Osteoblast (primary cell): ENCODE measurements at regions not wholly inside any gene's neighbourhood (a gene's known extent, or its start where the extent isn't known, plus 50 kb on each side); places are given as distances from the start of the nearest gene placed in this dataset.

Experiments used
- DNase-seq: peaks from one replicate; pipeline ENCODE4 v3.0.0; 2011; ENCODE audit warnings: low spot score, mixed read lengths; ENCODE audit not compliant: insufficient read length; ENCODE audit errors: missing footprints
- H2AFZ ChIP-seq: 2 replicates; pipeline ENCODE4 v1.6.0; 2011; ENCODE audit warnings: mild to moderate bottlenecking, low read length
- H3K27ac ChIP-seq: 2 replicates; pipeline ENCODE4 v1.5.1; 2011; ENCODE audit warnings: mild to moderate bottlenecking, low read depth, low read length, moderate library complexity
- H3K27me3 ChIP-seq: 2 replicates; pipeline ENCODE4 v1.6.0; 2012; ENCODE audit warnings: mild to moderate bottlenecking, control low read depth, inconsistent platforms, low read length, moderate library complexity; ENCODE audit not compliant: insufficient read depth
- H3K36me3 ChIP-seq: 2 replicates; pipeline ENCODE4 v1.5.1; 2011; ENCODE audit warnings: mild to moderate bottlenecking, low read length, control low read depth, moderate library complexity; ENCODE audit not compliant: insufficient read depth
- H3K4me1 ChIP-seq: 2 replicates; pipeline ENCODE4 v1.5.1; 2011; ENCODE audit warnings: mild to moderate bottlenecking, low read length, control low read depth, moderate library complexity; ENCODE audit not compliant: insufficient read depth
- H3K4me2 ChIP-seq: 2 replicates; pipeline ENCODE4 v1.6.0; 2011; ENCODE audit warnings: mild to moderate bottlenecking, low read length; ENCODE audit not compliant: insufficient read depth
- H3K4me3 ChIP-seq: fragments of 200-600 bp; sonication (generic); 3 replicates; pipeline ENCODE4 v1.5.1; 2012; ENCODE audit warnings: mild to moderate bottlenecking, low read length, inconsistent platforms; ENCODE audit not compliant: insufficient read depth
- H3K79me2 ChIP-seq: 2 replicates; pipeline ENCODE4 v1.6.0; 2012; ENCODE audit warnings: mild to moderate bottlenecking, low read length, control low read depth, inconsistent platforms; ENCODE audit not compliant: insufficient read depth
- H3K9me3 ChIP-seq: 2 replicates; pipeline ENCODE4 v1.5.1; 2011; ENCODE audit warnings: low read depth, low read length, control low read depth
- H4K20me1 ChIP-seq: 2 replicates; pipeline ENCODE4 v1.6.0; 2012; ENCODE audit warnings: mild to moderate bottlenecking, low read length, control low read depth; ENCODE audit not compliant: insufficient read depth
- TF ChIP-seq, protein P1 (sequence below): IDR thresholded peaks from 2 replicates; pipeline ENCODE4 v1.5.1; 2011; ENCODE audit warnings: mild to moderate bottlenecking, low read depth, low read length, moderate library complexity; ENCODE audit errors: extremely low read depth

DNA sequence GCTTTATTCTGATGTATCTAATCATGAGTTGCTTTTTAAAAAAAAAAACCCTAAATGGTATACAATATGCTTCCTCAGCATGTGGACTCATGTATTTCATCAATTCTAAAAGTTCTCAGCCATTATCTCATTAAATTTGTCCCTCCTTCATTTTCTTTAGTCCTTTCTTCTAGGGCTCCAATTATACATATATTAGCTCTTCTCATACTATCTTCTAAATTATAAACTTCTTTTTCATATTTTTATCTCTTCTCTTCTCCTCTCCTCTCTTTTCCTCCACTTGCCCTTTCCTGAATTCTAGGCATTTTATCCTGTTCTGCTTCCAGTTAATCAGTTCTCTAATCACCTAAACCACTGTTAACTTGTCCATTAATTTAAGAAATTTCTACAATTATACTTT is 55.0 kb upstream of the IL33 start:
- H3K4me1 ChIP-seq, result no peaks in the 10 kb centered on the region
- H3K79me2 ChIP-seq, result no peaks in the 10 kb centered on the region
- no peak for DNase-seq
- no peaks in the 10 kb centered on the region for H3K9me3 ChIP-seq
- no peaks in the 10 kb centered on the region for H4K20me1 ChIP-seq
- TF ChIP-seq, protein P1, sequence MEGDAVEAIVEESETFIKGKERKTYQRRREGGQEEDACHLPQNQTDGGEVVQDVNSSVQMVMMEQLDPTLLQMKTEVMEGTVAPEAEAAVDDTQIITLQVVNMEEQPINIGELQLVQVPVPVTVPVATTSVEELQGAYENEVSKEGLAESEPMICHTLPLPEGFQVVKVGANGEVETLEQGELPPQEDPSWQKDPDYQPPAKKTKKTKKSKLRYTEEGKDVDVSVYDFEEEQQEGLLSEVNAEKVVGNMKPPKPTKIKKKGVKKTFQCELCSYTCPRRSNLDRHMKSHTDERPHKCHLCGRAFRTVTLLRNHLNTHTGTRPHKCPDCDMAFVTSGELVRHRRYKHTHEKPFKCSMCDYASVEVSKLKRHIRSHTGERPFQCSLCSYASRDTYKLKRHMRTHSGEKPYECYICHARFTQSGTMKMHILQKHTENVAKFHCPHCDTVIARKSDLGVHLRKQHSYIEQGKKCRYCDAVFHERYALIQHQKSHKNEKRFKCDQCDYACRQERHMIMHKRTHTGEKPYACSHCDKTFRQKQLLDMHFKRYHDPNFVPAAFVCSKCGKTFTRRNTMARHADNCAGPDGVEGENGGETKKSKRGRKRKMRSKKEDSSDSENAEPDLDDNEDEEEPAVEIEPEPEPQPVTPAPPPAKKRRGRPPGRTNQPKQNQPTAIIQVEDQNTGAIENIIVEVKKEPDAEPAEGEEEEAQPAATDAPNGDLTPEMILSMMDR, result no peak
- H3K4me3 ChIP-seq, result no peak overlapping the region
- no peaks in the 10 kb centered on the region for H3K36me3 ChIP-seq
- no peaks in the 10 kb centered on the region for H3K27me3 ChIP-seq
- H3K4me2 ChIP-seq, result no peak overlapping the region
- no peak overlapping the region for H2AFZ ChIP-seq
- H3K27ac ChIP-seq, result no peak overlapping the region

DNA sequence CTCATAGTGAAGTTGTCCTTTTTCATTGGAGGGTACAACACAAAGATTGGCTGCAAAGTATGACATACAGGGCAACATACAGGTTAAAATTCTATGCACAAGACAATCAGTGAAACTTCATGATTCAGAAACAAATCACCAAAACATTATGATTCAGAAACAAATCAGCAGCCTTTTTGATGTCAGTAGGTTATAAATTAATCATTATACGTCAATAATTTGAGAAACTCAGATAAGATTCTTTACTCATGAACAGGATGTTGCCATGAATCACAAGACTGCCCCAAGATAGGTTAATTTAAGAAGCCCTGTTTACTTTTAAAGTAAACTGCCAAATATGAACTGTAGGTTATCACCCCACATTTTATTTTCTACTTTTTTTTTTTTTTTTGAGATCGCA is 62.2 kb upstream of the IL33 start:
- Histone ChIP-seq H3K4me1 (no peaks in the 10 kb centered on the region), H3K9me3 (no peaks in the 10 kb centered on the region), H3K36me3 (no peaks in the 10 kb centered on the region), H3K4me2 (no peak overlapping the region), H3K79me2 (no peaks in the 10 kb centered on the region), H3K27ac (no peak overlapping the region), H3K4me3 (no peak overlapping the region), H4K20me1 (no peaks in the 10 kb centered on the region), H3K27me3 (no peaks in the 10 kb centered on the region), H2AFZ (no peak overlapping the region)
- TF ChIP-seq, protein P1, result no peak
- no peak for DNase-seq

DNA sequence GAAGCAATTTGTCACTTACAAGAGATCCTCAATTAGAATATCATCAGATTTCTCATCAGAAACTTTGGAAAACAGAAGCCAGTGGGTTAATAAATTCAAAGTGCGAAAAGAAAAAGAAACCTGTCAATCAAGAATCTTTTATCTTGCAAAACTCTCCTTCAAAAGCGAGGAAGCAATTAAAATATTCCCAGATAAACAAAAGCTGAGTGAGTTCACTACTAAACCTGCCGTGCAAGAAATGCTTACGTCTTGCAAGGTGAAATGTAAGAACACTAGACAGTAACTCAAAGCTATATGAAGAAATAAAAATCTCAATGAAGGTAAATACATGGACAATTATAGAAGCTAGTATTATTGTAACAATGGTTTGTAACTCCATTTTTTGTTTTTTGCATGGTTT is 62.8 kb upstream of the IL33 start:
- no peaks in the 10 kb centered on the region for H3K36me3 ChIP-seq
- TF ChIP-seq, protein P1, result no peak
- H4K20me1 ChIP-seq, result no peaks in the 10 kb centered on the region
- no peaks in the 10 kb centered on the region for H3K27me3 ChIP-seq
- no peak overlapping the region for H3K4me2 ChIP-seq
- H3K9me3 ChIP-seq, result no peaks in the 10 kb centered on the region
- no peak for DNase-seq
- H3K27ac ChIP-seq, result no peak overlapping the region
- H2AFZ ChIP-seq, result no peak overlapping the region
- H3K4me3 ChIP-seq, result no peak overlapping the region
- H3K4me1 ChIP-seq, result no peaks in the 10 kb centered on the region
- no peaks in the 10 kb centered on the region for H3K79me2 ChIP-seq

DNA sequence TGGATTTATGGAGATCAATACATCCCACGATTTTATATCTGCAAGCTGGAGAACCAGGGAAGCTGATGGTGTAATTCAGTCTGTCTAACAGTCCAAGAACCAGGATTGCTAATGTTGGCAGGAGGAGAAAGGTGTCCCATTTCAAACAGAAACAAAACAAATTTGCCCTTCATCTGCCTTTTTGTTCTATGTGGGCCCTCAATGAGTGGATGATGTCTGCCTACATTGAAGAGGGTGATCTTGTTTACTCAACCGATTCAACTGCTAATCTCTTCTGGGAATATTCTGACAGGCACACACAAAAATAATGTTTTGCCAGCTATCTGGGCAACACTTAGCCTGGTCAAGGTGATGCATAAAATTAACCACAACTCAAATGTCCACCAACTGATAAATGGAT is 65.1 kb upstream of the IL33 start:
- no peak for DNase-seq
- no peaks in the 10 kb centered on the region for H4K20me1 ChIP-seq
- TF ChIP-seq, protein P1, result no peak
- no peak overlapping the region for H3K4me3 ChIP-seq
- H3K79me2 ChIP-seq, result no peaks in the 10 kb centered on the region
- no peaks in the 10 kb centered on the region for H3K36me3 ChIP-seq
- no peak overlapping the region for H3K4me2 ChIP-seq
- no peak overlapping the region for H2AFZ ChIP-seq
- H3K27me3 ChIP-seq, result no peaks in the 10 kb centered on the region
- H3K9me3 ChIP-seq, result no peaks in the 10 kb centered on the region
- no peaks in the 10 kb centered on the region for H3K4me1 ChIP-seq
- H3K27ac ChIP-seq, result no peak overlapping the region
